GM23338 (cell line): ENCODE measurements at regions not wholly inside any gene's neighbourhood (a gene's known extent, or its start where the extent isn't known, plus 50 kb on each side); places are given as distances from the start of the nearest gene placed in this dataset.

Experiments used
- CREB1 ChIP-seq: fragments of 250-450 bp; sonication (Bioruptor Pico); IDR thresholded peaks from 2 replicates; pipeline ENCODE4 v1.5.0; 2020; ENCODE audit warnings: low read depth, mild to moderate bottlenecking, moderate library complexity
- ETS1 ChIP-seq: IDR thresholded peaks from 2 replicates; pipeline ENCODE4 v1.6.1; 2016; ENCODE audit warnings: antibody characterized with exemption
- EZH2 ChIP-seq: fragments of 200-600 bp; sonication (generic); IDR thresholded peaks from one replicate; pipeline ENCODE4 v1.8.0; 2017; ENCODE audit warnings: antibody characterized with exemption, mild to moderate bottlenecking, low read depth; ENCODE audit not compliant: unreplicated experiment
- EZH2phosphoT487 ChIP-seq: fragments of 200-600 bp; sonication (generic); IDR thresholded peaks from one replicate; pipeline ENCODE4 v1.8.1; 2018; ENCODE audit warnings: antibody characterized with exemption; ENCODE audit not compliant: unreplicated experiment
- JUNB ChIP-seq: IDR thresholded peaks from one replicate; pipeline ENCODE4 v1.6.1; 2016; ENCODE audit warnings: antibody characterized with exemption; ENCODE audit not compliant: unreplicated experiment
- NANOG ChIP-seq: IDR thresholded peaks from 2 replicates; pipeline ENCODE4 v1.6.1; 2016; ENCODE audit warnings: antibody characterized with exemption, borderline replicate concordance
- POLR2AphosphoS5 ChIP-seq: IDR thresholded peaks from 2 replicates; pipeline ENCODE4 v1.6.1; 2016; ENCODE audit warnings: antibody characterized with exemption, low read depth
- REST ChIP-seq: IDR thresholded peaks from one replicate; pipeline ENCODE4 v1.6.1; 2018; ENCODE audit warnings: antibody characterized with exemption; ENCODE audit not compliant: unreplicated experiment
- STAT1 ChIP-seq: IDR thresholded peaks from one replicate; pipeline ENCODE4 v1.6.1; 2016; ENCODE audit warnings: antibody characterized with exemption; ENCODE audit not compliant: unreplicated experiment
- ZNF114 ChIP-seq: fragments of 250-450 bp; sonication (Bioruptor Pico); IDR thresholded peaks from 2 replicates; pipeline ENCODE4 v1.5.0; 2020; ENCODE audit warnings: mild to moderate bottlenecking, moderate library complexity
- ZNF331 ChIP-seq: fragments of 250-450 bp; sonication (Bioruptor Pico); IDR thresholded peaks from 2 replicates; pipeline ENCODE4 v1.5.0; 2020; ENCODE audit warnings: low read depth, mild to moderate bottlenecking, moderate library complexity
- TF ChIP-seq, protein P1 (sequence below), 2 experiments: fragments of 200-600 bp in 1 of 2; sonication (generic) in 1 of 2; conservative IDR thresholded peaks; 2 replicates each; pipeline versions ENCODE4 v1.5.1 to v1.6.1; 2016 to 2017; ENCODE audit warnings: antibody characterized with exemption in 2 of 2, low read depth in 2 of 2, mild to moderate bottlenecking in 2 of 2, moderate library complexity in 1 of 2
- TF ChIP-seq, protein P2 (sequence below): fragments of 250-450 bp; sonication (Bioruptor Pico); IDR thresholded peaks from 2 replicates; pipeline ENCODE4 v1.5.0; 2020; ENCODE audit warnings: mild to moderate bottlenecking, moderate library complexity

- TF ChIP-seq, protein P1, sequence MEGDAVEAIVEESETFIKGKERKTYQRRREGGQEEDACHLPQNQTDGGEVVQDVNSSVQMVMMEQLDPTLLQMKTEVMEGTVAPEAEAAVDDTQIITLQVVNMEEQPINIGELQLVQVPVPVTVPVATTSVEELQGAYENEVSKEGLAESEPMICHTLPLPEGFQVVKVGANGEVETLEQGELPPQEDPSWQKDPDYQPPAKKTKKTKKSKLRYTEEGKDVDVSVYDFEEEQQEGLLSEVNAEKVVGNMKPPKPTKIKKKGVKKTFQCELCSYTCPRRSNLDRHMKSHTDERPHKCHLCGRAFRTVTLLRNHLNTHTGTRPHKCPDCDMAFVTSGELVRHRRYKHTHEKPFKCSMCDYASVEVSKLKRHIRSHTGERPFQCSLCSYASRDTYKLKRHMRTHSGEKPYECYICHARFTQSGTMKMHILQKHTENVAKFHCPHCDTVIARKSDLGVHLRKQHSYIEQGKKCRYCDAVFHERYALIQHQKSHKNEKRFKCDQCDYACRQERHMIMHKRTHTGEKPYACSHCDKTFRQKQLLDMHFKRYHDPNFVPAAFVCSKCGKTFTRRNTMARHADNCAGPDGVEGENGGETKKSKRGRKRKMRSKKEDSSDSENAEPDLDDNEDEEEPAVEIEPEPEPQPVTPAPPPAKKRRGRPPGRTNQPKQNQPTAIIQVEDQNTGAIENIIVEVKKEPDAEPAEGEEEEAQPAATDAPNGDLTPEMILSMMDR (conservative IDR thresholded peaks at IDR 0.05; ENCODE audit: low read depth in 2 of 2), result no peak
- no peak for TF ChIP-seq EZH2
- no peak for TF ChIP-seq EZH2phosphoT487
- TF ChIP-seq NANOG, result no peak
- TF ChIP-seq ZNF331, result no peak
- TF ChIP-seq POLR2AphosphoS5, result no peak
- TF ChIP-seq CREB1 (CRISPR knock-in tag), result no peak
- TF ChIP-seq REST, result no peak
- no peak for TF ChIP-seq ETS1
- no peak for TF ChIP-seq JUNB
- TF ChIP-seq ZNF114 (CRISPR knock-in tag), result no peak
- no peak for TF ChIP-seq STAT1
- TF ChIP-seq, protein P2, sequence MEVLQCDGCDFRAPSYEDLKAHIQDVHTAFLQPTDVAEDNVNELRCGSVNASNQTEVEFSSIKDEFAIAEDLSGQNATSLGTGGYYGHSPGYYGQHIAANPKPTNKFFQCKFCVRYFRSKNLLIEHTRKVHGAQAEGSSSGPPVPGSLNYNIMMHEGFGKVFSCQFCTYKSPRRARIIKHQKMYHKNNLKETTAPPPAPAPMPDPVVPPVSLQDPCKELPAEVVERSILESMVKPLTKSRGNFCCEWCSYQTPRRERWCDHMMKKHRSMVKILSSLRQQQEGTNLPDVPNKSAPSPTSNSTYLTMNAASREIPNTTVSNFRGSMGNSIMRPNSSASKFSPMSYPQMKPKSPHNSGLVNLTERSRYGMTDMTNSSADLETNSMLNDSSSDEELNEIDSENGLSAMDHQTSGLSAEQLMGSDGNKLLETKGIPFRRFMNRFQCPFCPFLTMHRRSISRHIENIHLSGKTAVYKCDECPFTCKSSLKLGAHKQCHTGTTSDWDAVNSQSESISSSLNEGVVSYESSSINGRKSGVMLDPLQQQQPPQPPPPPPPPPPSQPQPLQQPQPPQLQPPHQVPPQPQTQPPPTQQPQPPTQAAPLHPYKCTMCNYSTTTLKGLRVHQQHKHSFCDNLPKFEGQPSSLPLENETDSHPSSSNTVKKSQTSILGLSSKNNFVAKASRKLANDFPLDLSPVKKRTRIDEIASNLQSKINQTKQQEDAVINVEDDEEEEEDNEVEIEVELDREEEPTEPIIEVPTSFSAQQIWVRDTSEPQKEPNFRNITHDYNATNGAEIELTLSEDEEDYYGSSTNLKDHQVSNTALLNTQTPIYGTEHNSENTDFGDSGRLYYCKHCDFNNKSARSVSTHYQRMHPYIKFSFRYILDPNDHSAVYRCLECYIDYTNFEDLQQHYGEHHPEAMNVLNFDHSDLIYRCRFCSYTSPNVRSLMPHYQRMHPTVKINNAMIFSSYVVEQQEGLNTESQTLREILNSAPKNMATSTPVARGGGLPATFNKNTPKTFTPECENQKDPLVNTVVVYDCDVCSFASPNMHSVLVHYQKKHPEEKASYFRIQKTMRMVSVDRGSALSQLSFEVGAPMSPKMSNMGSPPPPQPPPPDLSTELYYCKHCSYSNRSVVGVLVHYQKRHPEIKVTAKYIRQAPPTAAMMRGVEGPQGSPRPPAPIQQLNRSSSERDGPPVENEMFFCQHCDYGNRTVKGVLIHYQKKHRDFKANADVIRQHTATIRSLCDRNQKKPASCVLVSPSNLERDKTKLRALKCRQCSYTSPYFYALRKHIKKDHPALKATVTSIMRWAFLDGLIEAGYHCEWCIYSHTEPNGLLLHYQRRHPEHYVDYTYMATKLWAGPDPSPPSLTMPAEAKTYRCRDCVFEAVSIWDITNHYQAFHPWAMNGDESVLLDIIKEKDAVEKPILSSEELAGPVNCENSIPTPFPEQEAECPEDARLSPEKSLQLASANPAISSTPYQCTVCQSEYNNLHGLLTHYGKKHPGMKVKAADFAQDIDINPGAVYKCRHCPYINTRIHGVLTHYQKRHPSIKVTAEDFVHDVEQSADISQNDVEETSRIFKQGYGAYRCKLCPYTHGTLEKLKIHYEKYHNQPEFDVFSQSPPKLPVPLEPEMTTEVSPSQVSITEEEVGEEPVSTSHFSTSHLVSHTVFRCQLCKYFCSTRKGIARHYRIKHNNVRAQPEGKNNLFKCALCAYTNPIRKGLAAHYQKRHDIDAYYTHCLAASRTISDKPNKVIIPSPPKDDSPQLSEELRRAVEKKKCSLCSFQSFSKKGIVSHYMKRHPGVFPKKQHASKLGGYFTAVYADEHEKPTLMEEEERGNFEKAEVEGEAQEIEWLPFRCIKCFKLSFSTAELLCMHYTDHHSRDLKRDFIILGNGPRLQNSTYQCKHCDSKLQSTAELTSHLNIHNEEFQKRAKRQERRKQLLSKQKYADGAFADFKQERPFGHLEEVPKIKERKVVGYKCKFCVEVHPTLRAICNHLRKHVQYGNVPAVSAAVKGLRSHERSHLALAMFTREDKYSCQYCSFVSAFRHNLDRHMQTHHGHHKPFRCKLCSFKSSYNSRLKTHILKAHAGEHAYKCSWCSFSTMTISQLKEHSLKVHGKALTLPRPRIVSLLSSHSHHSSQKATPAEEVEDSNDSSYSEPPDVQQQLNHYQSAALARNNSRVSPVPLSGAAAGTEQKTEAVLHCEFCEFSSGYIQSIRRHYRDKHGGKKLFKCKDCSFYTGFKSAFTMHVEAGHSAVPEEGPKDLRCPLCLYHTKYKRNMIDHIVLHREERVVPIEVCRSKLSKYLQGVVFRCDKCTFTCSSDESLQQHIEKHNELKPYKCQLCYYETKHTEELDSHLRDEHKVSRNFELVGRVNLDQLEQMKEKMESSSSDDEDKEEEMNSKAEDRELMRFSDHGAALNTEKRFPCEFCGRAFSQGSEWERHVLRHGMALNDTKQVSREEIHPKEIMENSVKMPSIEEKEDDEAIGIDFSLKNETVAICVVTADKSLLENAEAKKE (CRISPR knock-in tag), result no peak
Observed at GRCh38 chr1:164250365-164250764, 308.6 kb upstream of the PBX1 start.
